ENCODE measurements at regions not wholly inside any gene's neighbourhood (a gene's known extent, or its start where the extent isn't known, plus 50 kb on each side); places are given as distances from the start of the nearest gene placed in this dataset.

DNA sequence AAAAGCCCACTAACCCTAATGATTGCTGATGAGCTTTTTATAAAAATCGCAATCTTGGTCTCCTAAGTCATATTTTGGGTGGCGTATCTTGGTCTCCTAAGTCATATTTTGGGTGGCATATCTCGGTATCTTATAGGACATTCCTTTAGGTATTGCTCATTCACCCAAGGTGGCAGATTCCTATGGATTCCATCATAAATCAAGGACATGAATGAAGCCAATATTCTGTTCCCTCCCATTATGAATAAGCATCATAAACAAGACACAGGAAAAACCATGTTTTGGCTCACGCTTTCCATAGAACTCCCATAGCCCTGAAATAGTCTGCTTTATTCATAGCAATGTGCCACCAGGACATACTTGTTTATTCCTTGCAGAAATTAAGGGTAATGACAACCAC, 95.0 kb upstream of the CD99 start:
- no peak overlapping the region for H3K4me3 ChIP-seq (ENCODE audit: low read depth, low read length)
- TF ChIP-seq, protein P1, sequence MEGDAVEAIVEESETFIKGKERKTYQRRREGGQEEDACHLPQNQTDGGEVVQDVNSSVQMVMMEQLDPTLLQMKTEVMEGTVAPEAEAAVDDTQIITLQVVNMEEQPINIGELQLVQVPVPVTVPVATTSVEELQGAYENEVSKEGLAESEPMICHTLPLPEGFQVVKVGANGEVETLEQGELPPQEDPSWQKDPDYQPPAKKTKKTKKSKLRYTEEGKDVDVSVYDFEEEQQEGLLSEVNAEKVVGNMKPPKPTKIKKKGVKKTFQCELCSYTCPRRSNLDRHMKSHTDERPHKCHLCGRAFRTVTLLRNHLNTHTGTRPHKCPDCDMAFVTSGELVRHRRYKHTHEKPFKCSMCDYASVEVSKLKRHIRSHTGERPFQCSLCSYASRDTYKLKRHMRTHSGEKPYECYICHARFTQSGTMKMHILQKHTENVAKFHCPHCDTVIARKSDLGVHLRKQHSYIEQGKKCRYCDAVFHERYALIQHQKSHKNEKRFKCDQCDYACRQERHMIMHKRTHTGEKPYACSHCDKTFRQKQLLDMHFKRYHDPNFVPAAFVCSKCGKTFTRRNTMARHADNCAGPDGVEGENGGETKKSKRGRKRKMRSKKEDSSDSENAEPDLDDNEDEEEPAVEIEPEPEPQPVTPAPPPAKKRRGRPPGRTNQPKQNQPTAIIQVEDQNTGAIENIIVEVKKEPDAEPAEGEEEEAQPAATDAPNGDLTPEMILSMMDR (IDR thresholded peaks at IDR 0.05; ENCODE audit: low read depth, low read length) = no peak

DNA sequence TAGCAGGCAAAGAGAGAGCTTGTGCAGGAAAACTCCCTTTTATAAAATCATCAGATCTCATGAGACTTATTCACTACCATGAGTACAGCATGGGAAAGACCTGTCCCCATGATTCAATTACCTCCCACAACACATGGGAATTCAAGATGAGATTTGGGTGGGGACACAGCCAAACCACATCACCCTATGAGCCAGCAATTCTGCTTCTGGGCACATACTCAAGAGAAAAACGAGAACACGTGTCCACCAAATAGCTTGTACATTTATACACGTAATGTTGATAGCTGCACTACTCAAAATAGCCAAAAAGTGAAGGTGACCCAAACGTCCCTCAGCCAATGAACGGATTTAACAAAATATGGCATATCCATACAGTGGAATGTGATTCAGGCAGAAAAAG, 94.5 kb upstream of the DHRSX start:
- TF ChIP-seq, protein P1 (IDR thresholded peaks at IDR 0.05; ENCODE audit: low read depth, low read length) = no peak
- no peak overlapping the region for H3K4me3 ChIP-seq (ENCODE audit: low read depth, low read length)

DNA sequence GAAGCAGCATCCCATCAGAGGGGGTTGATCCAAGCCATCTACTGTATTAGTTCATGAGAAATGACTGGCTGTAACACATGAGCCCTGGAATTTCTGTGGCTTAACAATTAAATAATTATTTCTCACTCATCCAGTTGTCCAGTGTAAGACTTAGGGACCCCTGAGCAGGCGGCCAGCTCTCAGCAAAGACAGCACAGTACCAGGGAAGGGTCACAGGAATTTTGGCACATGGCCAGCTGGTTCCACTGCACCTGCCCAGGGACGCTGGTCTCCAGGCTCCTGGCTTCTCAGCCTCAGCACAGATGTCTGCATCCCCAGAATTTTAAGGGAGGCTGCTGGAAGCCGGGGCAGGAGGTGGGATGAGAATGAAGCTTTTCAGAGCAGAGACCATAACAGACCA, 93.7 kb upstream of the DHRSX start:
- no peak overlapping the region for H3K4me3 ChIP-seq (ENCODE audit: low read depth, low read length)
- TF ChIP-seq, protein P1 (IDR thresholded peaks at IDR 0.05; ENCODE audit: low read depth, low read length) = no peak

DNA sequence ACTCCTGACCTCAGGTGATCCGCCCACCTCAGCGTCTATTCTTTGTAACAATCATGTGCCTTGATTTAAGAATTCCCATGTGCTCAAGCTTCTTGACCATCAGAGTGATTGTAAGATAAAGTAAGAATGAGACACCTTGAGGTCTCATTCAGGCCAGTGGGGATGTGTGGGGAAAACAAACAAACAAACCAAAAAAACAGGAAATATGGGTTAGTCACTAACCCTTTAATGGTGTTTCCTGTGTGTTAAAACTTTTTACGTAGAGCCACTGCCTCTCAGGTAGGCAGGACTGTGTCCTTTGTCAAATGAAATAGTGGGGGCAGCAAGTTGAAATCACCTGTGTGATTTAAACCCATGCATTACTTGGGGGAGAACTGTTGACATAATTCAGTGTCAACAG, 91.5 kb upstream of the DHRSX start:
- TF ChIP-seq, protein P1 (IDR thresholded peaks at IDR 0.05; ENCODE audit: low read depth, low read length) = no peak
- H3K4me3 ChIP-seq (ENCODE audit: low read depth, low read length) = no peak overlapping the region

DNA sequence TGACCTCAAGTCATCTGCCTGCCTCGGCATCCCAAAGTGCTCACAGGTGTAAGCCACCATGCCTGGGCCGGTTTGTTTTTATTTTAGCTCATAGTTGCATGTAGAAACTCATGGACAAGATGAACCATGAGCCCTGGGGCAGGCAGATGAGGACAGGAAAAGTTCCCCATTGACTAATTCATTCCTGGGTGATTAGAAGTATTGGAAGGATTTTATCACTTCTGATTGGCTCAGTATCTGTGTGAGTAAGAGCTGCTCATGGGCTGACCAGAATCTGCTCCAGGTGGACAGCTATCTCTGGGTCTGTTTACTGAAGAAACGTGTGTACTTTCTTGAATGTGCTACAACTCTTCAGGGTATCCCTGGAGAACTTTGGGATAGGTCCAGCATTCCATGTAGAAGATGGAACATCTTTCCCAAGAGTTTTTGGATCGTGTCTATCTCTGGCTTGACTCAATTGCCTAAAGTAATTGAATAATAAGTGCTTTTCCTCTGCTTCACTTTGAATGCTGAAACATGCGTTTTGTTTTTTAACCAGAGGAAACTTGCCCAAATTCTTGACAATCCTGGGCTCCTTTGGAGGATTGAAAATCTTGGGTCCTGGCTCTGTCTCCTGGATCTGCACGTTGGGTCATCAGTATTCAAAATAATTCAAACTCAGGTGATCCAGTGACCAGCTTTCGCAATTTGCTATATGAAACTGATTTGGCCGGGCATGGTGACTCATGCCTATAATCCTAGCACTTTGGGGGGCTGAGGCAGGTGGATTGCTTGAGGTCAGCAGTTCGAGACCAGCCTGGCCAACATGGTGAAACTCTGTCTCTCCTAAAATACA, 88.6 kb upstream of the DHRSX start:
- no peak overlapping the region for H3K4me3 ChIP-seq (ENCODE audit: low read depth, low read length)
- TF ChIP-seq, protein P1 (IDR thresholded peaks at IDR 0.05; ENCODE audit: low read depth, low read length) = no peak

DNA sequence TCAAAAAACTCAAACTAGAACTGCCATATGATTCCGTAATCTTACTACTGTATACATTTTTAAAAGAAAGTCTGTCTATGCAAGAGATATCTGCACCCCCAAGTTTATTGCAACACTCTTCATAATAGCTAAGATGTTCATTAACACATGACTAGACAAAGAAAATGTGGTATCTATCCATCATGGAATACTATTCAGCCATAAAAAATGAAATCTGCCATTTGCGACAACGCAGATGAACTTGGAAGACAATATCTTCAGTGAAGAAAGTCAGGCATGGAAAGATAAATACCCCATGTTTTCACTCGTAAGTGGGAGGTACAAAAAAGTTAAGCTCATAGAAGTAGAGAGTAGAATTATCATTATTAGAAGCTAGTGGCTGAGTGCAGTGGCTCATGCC, 87.3 kb upstream of the DHRSX start:
- TF ChIP-seq, protein P1 (IDR thresholded peaks at IDR 0.05; ENCODE audit: low read depth, low read length) = no peak
- H3K4me3 ChIP-seq (ENCODE audit: low read depth, low read length) = no peak overlapping the region

DNA sequence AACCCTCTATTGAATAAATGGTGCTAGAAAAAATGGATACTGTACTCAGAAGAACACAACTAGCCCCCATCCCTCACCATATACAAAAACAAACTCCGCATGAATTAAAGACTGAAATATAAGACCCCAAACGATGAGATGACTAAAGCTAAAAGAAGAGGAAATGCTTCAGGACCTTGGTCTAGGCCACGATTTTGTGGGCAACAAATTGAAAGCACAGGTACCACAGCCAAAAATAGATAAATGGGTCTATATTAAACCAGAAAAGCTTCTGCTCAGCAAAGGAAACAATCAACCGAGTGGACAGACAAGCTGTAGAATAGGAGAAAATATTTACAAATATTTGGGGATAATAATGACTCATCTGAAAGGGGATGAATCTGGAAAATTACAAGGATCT, 86.4 kb upstream of the DHRSX start:
- H3K4me3 ChIP-seq (ENCODE audit: low read depth, low read length) = no peak overlapping the region
- TF ChIP-seq, protein P1 (IDR thresholded peaks at IDR 0.05; ENCODE audit: low read depth, low read length) = no peak
